Breast epithelium (tissue), 3 donors: ENCODE measurements at regions not wholly inside any gene's neighbourhood (a gene's known extent, or its start where the extent isn't known, plus 50 kb on each side); places are given as distances from the start of the nearest gene placed in this dataset.

Experiments
- CTCF ChIP-seq, 3 donors: fragments of 450-650 bp; IDR thresholded peaks; one replicate each; pipeline ENCODE4 v1.5.1; 2016 to 2017; ENCODE audit warnings: antibody characterized with exemption in 3 of 3, mild to moderate bottlenecking in 3 of 3, moderate library complexity in 3 of 3
- POLR2A ChIP-seq: fragments of 450-650 bp; IDR thresholded peaks from one replicate; pipeline ENCODE4 v1.6.1; 2016; ENCODE audit warnings: antibody characterized with exemption, mild to moderate bottlenecking, moderate library complexity

GRCh38 chr5:2307631-2308030 is 424.9 kb upstream of the IRX4 start:
- TF ChIP-seq CTCF (IDR thresholded peaks at IDR 0.05) (no peak), POLR2A (no peak)
